Stimulated activated naive CD4-positive, alpha-beta T cell (primary cell): ENCODE measurements at regions not wholly inside any gene's neighbourhood (a gene's known extent, or its start where the extent isn't known, plus 50 kb on each side); places are given as distances from the start of the nearest gene placed in this dataset.

Experiments
- DNase-seq, 6 experiments: peaks; one replicate each; lab custom pipeline; 2025; lab: John Stamatoyannopoulos, UW

DNA sequence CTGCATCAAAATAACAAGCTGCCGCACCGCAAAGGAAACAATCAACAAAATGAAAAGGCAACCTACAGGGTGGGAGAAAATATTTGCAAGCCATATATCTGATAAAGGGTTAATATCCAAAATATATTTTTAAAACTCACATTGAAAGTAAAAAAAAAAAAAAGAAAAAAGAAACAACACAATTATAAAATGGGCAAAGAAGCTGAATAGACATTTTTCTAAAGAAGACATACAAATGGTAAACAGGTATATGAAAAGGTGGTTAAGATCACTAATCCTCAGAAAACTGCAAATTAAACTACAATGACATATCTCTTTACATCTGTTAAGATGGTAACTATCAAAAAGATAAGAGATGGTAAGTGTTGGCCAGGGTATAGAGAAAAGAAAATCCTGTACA is 105.4 kb upstream of the LY86 start:
- DNase-seq, result no peak

DNA sequence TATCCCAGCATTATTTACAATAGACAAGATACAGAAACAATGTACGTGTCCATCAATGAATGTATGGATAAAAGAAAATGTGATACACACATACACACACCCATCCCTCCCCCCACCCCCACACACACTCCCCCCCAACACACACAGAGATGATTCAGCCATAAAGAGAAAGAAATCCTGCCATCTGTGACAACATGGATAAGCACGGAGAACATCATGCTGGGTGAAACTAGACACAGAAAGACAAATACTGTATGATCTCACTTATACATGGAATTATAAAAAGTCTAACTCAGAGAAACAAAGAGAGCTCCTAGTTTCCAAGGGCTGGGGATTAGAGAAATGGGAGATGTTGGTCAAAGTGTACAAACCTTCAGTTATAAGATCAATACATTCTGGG is 104.8 kb upstream of the LY86 start:
- DNase-seq, result no peak

DNA sequence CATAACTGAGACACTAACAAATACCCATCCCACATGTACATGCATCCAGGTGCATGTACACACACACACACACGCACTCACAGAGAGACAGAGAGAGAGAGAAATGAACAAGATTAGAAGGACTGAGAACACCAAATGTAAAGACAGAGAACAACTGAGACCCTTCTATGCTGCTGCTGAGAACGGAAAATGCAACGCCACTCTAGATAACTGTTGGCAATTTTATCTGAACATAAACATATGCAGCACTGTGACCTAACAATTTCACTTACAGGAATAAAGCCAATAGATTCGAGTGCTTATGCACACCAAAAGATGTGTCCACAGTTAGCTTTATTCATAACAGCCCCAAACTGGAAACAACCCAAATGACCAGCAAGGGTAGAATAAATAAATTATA is 103.8 kb upstream of the LY86 start:
- no peak for DNase-seq

DNA sequence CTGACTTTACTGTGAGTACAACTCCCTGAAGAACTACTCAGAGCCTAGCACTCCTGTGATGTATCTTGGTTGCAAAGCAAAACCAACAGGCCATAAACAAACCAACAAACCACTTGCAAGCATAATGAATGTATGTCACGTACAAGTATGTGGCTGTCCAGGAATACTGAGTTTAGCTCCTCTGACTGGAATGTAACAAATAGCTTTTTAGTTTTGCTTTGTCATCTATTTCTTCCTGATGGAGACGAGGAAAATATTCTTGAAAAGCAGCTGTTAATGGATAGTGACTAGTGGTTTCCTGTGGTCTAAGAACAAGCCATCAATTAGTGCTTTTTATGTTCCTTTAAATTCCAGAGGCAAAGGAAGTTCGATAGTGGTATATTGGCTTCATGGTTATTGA is 101.9 kb upstream of the LY86 start:
- DNase-seq, result no peak

DNA sequence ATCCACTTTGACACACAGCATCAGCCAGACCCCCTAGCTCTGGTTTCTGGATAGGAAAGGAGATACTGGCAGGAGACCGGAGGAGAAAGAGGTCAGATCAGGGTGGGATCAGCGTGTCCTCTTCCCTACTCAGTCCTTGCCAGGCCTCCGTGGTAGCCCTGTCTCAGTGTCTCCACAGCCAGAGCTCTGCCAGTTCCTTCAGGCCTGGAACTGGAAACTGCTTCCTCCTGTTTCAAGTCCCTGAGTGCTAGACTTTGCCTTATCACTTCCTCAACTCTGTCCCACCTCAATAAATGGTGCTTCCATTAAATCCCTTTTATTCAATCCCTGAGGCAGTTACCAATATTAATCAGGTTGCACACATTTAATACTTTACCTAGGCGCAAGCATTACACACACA is 96.8 kb upstream of the LY86 start:
- DNase-seq, result no peak

DNA sequence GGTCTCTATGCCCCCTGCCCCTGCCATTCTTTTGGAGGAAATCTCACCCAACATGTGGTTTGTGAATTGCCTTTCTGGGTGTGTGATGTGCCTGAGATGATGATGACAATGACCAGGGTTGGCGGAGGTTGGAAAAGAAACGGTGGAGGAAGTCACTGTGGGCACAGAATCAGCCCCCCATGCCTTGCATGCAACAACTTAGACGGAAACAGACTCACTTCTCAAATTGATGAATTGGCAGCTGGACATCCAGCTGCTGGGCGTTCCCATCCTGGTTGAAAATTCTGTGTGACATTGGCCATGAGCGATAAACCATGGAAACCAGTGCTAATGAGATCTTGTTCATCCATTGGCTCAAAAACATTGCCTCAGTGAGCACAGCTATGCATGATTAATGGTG is 95.8 kb upstream of the LY86 start:
- no peak for DNase-seq

DNA sequence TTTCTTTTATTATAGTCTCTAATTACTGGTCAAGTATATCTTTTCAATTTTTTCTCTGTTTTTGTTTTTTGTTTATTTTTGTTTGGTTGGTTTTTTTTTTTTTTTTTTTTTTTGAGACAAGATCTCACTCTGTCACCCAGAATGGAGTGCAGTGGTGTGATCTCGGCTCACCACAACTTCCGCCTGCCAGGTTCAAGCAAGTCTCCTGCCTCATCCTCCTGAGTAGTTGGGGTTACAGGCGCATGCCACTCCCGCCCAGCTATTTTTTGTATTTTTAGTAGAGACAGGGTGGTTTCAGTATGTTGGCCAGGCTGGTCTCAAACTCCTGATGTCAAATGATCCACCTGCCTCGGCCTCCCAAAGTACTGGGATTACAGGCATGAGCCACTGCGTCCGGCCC is 94.4 kb upstream of the LY86 start:
- peak in 2 of 6 experiments; percentile 6 to 20 for DNase-seq

DNA sequence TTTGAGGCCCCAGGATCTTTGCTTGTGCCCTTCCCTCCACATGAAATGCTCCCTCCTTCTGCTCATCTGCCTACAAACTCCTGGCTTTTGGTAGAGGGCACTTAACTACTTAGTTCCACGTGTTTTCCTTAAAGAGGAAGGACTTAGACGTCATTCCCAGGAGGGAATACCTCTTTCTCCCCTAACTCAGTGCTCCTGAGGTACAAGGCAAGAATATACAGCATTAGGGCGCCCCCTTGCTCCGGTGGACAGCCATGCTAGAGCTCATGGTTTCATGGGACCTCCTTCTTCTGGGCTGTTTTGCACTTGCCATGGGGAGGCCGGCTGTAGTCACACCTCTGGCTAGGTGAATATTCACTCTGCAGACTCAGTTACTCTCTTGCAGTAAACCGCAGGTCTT is 93.8 kb upstream of the LY86 start:
- DNase-seq, result no peak

DNA sequence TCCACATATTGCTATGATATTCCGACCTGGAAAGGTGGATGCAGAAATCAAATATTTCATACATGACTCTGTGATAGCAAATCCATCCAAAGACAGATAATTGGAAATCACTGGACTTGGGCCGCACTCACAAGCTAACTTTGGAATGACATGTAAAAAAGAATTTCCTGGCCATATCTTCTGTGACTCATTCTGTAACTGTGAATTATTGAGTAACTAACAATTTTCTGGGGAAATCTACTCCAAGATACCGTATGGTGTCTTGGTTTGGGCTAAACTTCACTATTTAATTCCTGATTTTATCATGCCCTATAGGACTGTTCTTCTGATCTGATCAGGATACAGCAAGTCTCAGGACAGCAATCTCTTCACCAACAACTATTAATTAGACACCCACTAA is 92.7 kb upstream of the LY86 start:
- no peak for DNase-seq

DNA sequence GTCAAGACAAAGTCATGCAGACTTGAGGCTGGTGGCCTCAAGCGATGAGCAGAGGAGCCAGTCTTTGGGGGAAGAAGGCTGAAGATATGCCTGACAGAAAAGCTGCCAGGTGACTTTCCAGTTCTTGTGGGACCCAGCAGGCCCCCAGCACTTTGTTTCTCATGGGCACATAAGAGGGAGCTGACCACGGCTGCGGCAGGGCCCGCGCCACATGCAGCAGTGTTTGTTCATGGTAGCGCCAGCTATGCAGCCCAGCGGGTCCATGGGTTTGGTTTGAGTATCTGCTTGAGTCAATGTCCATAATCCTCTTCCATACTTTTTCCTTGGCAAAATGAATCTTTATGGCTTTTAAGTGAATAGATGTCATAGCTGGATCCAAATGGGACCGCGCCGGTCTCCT is 91.0 kb upstream of the LY86 start:
- DNase-seq, result no peak

DNA sequence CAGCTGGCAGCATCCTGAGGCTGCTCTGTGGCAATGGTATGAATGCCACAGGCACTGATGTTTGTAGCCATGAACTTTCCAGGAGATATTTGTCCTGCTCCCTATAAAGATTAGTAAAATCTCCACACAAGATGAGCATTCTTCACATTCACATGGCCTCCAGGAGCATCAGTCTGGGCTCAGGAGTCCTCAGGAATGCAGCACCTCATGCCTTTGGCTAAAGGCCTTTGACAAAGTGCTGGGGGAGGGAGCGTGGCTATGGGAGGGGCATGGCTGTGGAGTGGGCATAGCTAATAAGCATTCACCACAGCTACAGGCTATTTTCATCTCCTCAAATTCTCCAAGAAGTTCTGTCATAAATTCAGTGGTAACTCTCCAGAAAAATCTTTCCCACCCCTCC is 90.5 kb upstream of the LY86 start:
- DNase-seq, result no peak

DNA sequence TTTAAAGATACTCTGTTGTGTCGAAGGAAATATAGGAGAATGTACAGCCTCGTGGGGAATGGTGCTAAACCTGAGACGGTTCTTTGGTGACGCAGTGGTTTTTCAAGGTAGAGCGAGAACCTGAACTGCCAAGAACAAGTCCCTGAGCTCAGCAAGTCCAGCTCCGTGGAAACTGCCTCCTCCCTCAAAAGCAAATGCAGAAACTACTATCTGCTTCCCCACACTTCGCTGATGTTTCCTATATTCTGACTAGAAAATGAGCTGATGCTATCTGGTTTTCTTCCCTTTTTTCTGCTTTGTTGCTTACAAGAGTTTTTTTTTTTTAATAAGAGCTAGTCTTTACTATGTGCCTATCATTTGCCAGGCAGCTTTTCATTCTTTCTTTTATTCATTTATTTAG is 85.3 kb upstream of the LY86 start:
- DNase-seq, result no peak

DNA sequence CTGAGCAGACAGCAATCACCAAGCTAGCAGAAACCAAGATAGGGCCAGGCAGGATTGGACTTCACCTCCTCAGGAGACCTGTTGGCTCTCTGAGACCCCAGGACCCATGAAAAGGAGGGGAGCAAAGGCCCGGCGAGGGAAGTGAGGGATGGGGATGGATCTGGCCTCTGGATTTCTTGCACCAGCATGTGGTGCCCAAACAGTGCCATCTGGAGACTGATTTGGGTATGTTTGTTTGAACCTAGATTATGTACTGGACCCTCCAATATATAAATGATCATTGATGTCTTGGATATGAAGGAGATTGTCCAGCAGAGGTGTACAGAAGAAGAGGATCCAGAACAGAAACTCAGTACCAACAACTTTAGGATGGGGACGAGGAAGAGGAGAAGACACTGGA is 83.4 kb upstream of the LY86 start:
- no peak for DNase-seq

DNA sequence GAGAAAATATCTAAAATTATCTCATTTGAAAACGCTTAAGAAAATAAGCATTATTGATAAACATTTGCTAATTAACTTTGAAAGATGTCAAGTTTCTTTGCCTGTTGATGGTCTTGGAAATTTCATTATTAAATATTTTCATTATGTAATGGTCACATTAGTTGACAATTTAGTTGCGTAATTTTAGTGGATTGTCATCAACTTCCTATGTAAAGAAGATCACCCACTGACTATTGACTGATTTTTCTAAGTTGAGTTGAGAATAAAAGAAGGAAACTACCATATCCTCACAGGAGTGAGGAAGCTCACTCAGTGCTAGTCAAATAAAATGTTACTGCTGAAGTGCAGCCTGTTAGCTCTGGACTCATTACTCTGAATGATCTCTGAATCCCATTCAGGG is 79.9 kb upstream of the LY86 start:
- no peak for DNase-seq

DNA sequence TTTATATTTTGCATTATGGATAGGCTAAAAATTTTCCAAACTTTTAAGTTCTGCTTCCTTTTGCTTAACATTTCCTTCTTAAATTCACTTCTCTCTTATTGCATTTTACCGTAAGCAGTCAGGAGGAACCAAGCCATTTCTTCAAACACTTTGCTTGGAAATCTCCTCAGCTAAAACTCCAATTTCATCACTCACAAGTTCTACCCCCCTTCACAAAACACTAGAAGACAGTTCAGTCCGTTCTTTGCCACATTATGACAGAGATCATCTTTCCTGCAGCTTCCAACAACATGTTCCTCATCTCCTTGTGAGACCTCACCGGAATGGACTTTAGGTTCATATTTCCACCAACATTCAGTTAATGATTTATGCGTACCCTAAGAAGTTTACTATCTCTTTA is 79.2 kb upstream of the LY86 start:
- no peak for DNase-seq

DNA sequence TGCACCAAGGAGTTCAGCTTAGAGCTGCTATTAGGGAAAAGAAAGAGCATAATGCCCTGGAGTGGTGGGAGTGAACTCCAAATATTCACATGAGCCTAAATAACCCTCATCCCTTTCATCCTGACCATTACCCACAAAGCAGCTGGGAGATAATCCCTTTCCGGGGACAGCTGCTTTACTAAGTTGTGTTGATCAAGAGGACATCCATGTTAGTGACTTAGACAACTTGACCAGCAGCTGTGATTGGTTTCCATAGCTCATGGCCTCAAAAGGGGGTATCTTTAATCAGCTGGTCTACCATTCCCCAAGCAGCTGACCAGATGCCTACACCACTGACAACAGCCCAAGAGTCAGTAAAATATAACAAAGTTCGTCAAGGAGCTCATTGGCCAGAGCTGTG is 75.8 kb upstream of the LY86 start:
- no peak for DNase-seq

DNA sequence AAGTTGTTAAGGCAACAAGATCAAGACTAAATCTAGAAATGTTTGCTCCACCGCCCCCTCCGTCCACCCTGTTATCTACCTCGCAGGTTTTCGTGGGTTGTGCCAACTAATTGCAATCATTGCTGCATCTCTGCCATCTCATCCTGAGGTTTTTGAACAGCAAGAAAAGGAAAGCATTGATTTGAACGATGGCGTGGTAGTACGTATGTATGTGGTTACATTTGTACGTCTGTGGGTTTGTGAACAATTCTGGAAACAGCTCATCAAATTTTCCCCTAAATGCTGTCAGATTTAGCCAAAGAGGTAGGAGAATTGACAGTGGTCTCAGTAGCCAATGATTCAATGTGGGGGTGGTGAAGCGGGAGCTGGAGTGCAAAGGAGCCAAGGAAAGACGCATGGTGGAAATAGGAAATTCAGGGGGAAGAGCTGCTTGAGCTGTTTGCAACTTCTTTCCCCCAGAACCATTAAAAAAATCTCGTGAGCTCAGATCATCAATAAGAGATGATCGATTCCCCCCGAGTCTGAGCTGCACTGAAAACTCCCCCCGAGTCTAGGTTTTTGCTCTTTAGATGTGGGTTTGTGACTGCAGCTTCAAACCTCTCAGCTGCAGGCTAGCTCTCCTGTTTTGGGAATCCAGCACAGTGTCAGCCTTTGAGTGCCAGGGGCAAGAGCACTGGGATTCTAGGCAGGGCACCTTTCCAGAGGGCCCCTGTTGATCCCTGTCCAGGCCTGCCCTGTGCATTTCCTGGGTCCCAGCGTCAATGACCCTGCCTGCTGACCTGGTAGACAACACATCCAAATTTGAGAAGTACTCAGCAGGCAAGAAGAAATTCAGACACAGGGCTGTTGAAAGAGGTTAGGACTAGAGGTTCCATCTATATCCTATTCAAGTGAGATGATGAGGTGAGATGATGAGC is 72.6 kb upstream of the LY86 start:
- peak in 3 of 6 experiments; percentile 44 to 50 (median 45) for DNase-seq

DNA sequence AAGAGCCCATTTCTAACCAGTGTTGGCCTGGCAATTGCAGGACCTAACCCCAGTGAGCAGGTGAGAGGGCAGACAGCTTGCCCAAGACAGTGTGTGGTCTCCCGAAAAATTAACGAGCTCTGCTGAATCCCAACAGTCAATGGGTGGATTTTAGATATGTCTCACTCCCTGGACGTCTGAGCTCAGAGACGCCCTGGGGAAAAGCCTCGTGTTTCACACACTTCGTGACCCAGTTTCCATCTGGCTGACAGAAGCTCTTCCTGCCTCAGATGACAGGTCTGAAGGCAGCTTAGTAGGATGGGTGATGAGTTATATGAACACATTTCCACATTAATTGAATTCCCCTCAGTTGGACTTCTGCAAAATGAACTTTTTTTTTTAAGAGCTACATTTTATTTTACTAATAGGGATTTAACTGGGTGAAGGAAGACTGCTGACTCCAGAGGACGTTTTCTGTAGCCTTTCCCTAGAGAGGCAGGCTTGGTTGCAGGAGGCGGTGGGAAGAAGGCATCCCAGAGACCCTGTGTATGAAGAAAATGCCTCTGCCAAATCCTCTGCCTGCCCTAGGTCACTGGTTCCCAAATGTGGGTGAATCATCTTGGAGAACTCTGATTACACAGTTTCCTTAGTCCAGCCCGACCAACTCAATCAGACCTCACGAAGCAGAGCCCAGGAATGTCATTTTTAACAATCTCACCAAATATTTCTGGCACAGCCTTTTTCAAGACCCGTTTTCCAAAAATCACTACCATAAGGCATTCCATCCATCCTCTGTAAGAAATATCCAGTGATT is 71.7 kb upstream of the LY86 start:
- DNase-seq, result no peak

DNA sequence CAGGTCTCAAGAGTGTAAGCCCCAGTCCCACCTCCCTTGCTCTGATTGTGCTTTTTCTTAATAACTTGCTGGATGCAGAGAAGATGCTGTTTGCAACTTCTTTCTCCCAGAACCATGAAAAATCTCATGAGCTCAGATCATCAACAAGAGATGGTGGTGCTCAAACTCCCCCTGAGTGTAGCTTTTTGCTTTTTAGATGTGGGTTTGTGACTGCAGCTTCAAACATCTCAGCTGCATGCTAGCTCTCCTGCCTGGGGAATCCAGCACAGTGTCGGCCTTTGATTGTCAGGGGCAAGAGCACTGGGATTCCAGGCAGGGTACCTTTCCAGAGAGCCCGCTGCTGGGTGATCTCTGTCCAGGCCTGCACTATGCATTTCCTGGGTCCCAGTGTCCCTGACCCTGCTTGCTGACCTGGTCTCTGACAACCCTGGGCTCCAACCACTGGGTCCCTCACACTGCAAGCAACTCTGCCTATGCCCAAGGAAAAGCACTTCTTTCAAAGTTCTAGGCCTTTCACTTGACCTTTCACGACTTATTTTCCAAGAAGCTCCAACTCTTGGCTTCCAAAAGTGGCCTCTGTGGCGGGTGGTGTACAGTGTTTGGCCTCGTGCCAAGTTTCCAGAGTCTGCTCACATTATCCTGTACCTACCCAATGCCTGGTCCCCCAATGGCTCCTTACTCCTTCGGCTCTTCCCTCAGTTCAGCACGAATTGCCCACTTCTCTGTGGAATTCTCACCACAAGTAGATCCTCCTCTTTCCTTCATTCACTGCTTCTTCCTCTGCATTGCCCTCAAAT is 69.7 kb upstream of the LY86 start:
- peak in 1 of 6 experiments; percentile 10 for DNase-seq

DNA sequence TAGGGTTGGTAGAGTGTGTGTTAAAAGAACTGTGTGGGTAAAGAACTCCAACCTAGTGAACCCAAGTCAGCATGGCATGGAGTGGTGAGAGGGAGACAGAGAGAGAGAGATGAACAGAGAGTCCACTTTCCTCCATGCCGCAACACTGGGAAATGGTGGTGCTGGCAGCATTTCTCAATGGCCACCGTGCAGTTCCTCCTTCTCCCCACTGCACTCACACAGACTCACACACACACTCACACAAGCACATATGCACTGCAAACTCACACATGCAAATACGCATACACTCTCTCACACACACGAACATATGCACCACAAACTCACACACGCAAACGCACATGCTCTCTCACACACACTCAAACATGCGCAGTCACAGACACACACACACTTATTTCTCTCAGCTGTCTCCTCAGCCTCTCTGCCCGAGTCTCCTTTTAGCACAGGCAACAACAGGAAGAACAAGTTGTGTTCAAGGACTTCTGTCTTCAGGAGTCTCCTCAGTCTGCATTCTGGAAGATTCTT is 66.5 kb upstream of the LY86 start:
- no peak for DNase-seq

DNA sequence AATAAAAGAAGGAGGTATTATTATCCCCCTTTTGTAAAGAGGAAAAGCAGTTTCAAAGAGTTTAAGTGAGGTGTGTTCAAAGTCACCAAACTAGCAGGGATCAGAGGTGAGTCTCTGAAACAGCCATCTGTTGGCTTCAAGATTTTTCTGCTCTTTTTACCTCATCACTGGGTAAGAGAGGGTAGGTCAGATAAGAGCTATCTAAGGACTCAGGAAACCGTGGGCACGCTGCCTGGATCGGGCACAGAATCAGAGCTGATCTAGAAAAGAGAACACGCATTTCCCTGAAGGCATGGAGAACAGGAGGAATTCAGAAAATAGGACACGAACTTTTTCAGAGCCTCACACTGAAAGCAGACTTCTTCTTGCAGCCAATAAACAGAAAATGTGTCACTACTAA is 65.8 kb upstream of the LY86 start:
- DNase-seq, result no peak

DNA sequence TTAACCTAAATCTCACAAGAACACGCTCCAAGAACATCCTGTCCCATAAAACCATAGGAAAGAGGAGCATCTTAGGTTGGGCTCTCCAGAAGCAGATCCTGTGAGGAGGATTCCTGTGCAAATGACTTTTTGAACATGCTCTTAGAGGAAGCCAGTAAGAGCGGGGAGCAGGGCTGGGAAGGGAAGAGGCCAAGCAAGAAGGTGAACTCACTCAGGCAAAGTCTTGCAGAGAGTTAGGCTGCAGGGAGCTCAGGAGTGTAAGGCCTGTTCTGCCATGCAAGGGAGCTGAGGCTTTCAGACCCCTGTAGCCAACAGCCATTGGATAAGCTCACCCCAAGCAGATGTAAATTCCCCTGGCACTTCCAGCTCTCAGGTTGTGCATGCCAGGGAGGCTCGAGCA is 63.6 kb upstream of the LY86 start:
- no peak for DNase-seq
